Small intestine (tissue), 7 donors: ENCODE measurements at regions not wholly inside any gene's neighbourhood (a gene's known extent, or its start where the extent isn't known, plus 50 kb on each side); places are given as distances from the start of the nearest gene placed in this dataset.

Experiments used
- DNase-seq, 2 donors: peaks; one replicate each; pipeline versions ENCODE4 v3.0.0 to v3.0.0-alpha.2; 2013
- FAIRE-seq: peaks from 2 replicates; lab custom pipeline; 2012; peaks lifted over from hg19 to GRCh38; lab: Jason Lieb, UNC
- H3K27ac ChIP-seq, 3 donors: one replicate each; pipeline ENCODE4 v1.5.1; 2013; ENCODE audit warnings: low read length in 2 of 3, mild to moderate bottlenecking in 2 of 3, control low read depth in 1 of 3, inconsistent platforms in 1 of 3, low read depth in 1 of 3, moderate library complexity in 1 of 3
- H3K27me3 ChIP-seq, 3 donors: one replicate each; pipeline ENCODE4 v1.6.1; 2013; ENCODE audit warnings: low read length in 3 of 3, inconsistent platforms in 1 of 3; ENCODE audit not compliant: control insufficient read depth in 3 of 3, insufficient read depth in 3 of 3
- H3K36me3 ChIP-seq, 3 donors: one replicate each; pipeline ENCODE4 v1.6.1; 2013; ENCODE audit warnings: low read length in 3 of 3, inconsistent platforms in 1 of 3, low read depth in 1 of 3, mild to moderate bottlenecking in 1 of 3, moderate library complexity in 1 of 3; ENCODE audit not compliant: control insufficient read depth in 3 of 3, insufficient read depth in 2 of 3
- H3K4me1 ChIP-seq, 3 donors: one replicate each; pipeline ENCODE4 v1.6.1; 2013; ENCODE audit warnings: low read length in 2 of 3, inconsistent platforms in 1 of 3, low read depth in 1 of 3, mild to moderate bottlenecking in 1 of 3, moderate library complexity in 1 of 3; ENCODE audit not compliant: control insufficient read depth in 3 of 3, insufficient read depth in 2 of 3
- H3K4me3 ChIP-seq, 3 donors: one replicate each; pipeline ENCODE4 v1.5.1; 2013; ENCODE audit warnings: low read length in 3 of 3, control low read depth in 1 of 3, inconsistent platforms in 1 of 3, low read depth in 1 of 3, mild to moderate bottlenecking in 1 of 3, moderate library complexity in 1 of 3
- H3K9me3 ChIP-seq, 2 donors: one replicate each; pipeline ENCODE4 v1.6.1; 2013; ENCODE audit warnings: low read depth in 1 of 2, low read length in 1 of 2; ENCODE audit not compliant: control insufficient read depth in 2 of 2, insufficient read depth in 1 of 2
- WGBS, 3 donors: extraction: QIAGEN DNeasy Blood & Tissue Kit; methylation state at CpG; one replicate each; pipeline ENCODE4 v1.1.7; 2013; 5-methylcytosine and 5-hydroxymethylcytosine counted together
- donor health status: healthy with polysubstance abuse.
- donor health status: control.
- donor health status: control.
- donor health status: Bipolar disorder and iron deficiency.
- donor health status: healthy.

GRCh38 chr3:19798324-19798723, 135.7 kb downstream of the EFHB start:
- DNase-seq (no peak), FAIRE-seq (no peak)
- Histone ChIP-seq H3K9me3 (peaks cover 0 to 9% of the 10 kb centered on the region in 2 donors), H3K36me3 (no peaks in the 10 kb centered on the region), H3K27me3 (no peaks in the 10 kb centered on the region), H3K27ac (no peak overlapping the region), H3K4me1 (no peaks in the 10 kb centered on the region), H3K4me3 (no peak overlapping the region)
- 67 to 72% (median 70%) methylated on average over 2 of the region's 2 CpGs for WGBS, 3 donors

- Histone ChIP-seq H3K4me1 (no peaks in the 10 kb centered on the region), H3K9me3 (no peaks in the 10 kb centered on the region), H3K27ac (no peak overlapping the region), H3K4me3 (no peak overlapping the region), H3K27me3 (no peaks in the 10 kb centered on the region), H3K36me3 (no peaks in the 10 kb centered on the region)
- 83 to 92% (median 84%) methylated on average over 4 of the region's 4 CpGs for WGBS, 3 donors
- FAIRE-seq (no peak), DNase-seq (no peak)
Measured at GRCh38 chr3:19792388-19792787, 141.6 kb downstream of the EFHB start.

DNA sequence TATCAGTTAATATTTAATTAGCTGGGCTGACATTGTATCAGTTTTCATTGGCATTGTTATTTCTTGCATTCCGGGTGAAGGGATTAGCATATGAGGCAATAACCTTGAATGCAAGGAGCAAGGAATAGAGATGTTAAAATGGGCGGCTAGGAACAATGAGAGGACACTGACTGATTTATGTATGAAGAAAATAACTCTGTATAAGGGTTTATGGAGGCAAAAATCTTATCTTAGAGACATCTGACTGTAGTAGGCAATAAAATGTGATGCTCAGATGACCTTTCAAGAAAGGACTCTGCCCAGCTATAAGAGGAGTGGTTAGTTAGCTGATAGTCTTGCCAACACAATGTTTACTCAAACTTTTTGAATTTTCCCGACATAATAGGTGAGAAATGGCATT, 158.3 kb downstream of the EFHB start:
- no peak overlapping the region for H3K27ac ChIP-seq
- H3K36me3 ChIP-seq, result no peaks in the 10 kb centered on the region
- FAIRE-seq (no peak), DNase-seq (peak; percentile 23 to 53)
- H3K9me3 ChIP-seq, result no peaks in the 10 kb centered on the region
- 14 to 36% (median 30%) methylated on average over 3 of the region's 3 CpGs for WGBS, 3 donors
- H3K4me3 ChIP-seq, result no peak overlapping the region
- no peaks in the 10 kb centered on the region for H3K27me3 ChIP-seq
- peaks cover 0 to 7% (median 0%) of the 10 kb centered on the region in 3 donors for H3K4me1 ChIP-seq

GRCh38 chr3:19769694-19770093, 164.3 kb downstream of the EFHB start:
- Histone ChIP-seq H3K27ac (no peak overlapping the region), H3K4me1 (peaks cover 0 to 5% (median 0%) of the 10 kb centered on the region in 3 donors), H3K36me3 (no peaks in the 10 kb centered on the region), H3K4me3 (no peak overlapping the region), H3K27me3 (no peaks in the 10 kb centered on the region), H3K9me3 (no peaks in the 10 kb centered on the region)
- no peak for FAIRE-seq
- WGBS, 3 donors, result 64 to 82% (median 69%) methylated on average over 4 of the region's 4 CpGs
- DNase-seq, result no peak

GRCh38 chr3:19765954-19766353, 168.1 kb downstream of the EFHB start:
- DNase-seq, result peak in 1 of 2 donors; percentile 11
- H3K4me1 ChIP-seq, result peaks cover 0 to 5% (median 0%) of the 10 kb centered on the region in 3 donors
- peak overlapping the region in 1 of 3 donors; percentile 17 for H3K27ac ChIP-seq
- WGBS, 3 donors, result 58 to 72% (median 61%) methylated on average over 3 of the region's 3 CpGs
- H3K27me3 ChIP-seq, result no peaks in the 10 kb centered on the region
- no peaks in the 10 kb centered on the region for H3K36me3 ChIP-seq
- no peak for FAIRE-seq
- H3K9me3 ChIP-seq, result no peaks in the 10 kb centered on the region
- H3K4me3 ChIP-seq, result no peak overlapping the region

- Histone ChIP-seq H3K9me3 (no peaks in the 10 kb centered on the region), H3K4me1 (no peaks in the 10 kb centered on the region), H3K27ac (no peak overlapping the region), H3K27me3 (no peaks in the 10 kb centered on the region), H3K4me3 (no peak overlapping the region), H3K36me3 (no peaks in the 10 kb centered on the region)
- FAIRE-seq (no peak), DNase-seq (no peak)
Measured at GRCh38 chr3:19757773-19758172, 176.2 kb downstream of the EFHB start.

DNA sequence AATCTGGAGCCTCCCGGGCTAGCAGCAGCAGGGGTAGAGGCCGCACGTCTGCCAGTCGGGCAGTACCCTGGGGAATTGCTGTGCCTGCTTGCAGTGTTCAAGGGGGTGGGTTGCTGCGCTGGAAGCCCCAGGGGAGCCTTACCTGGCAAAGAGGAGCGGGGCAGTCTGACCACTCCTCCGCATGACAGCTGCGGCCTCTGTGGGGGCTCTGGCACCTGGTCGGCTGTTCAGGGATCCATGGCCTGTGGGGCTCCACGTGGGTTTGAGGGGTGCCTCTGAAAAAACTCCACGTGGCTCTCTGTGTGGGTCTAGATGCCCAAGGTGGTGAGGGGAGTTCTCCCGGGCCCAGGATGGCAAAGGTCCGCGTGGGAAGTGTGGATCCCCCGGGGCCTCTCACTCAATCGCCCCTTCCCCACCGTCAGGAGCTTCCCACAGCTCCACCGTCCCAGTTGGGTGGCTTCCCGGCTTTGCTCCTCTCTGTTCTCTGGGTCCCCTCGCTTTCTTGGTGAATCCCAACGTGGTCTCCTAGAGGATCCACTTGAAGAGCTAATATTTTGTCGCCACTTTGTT, 184.5 kb downstream of the EFHB start:
- FAIRE-seq, result no peak
- Histone ChIP-seq H3K27ac (no peak overlapping the region), H3K27me3 (no peaks in the 10 kb centered on the region), H3K4me3 (no peak overlapping the region), H3K36me3 (no peaks in the 10 kb centered on the region), H3K4me1 (no peaks in the 10 kb centered on the region), H3K9me3 (peaks cover 0 to 12% of the 10 kb centered on the region in 2 donors)
- WGBS, 3 donors, result 88 to 90% (median 88%) methylated on average over 21 to 22 of the region's 22 CpGs
- DNase-seq, result no peak

GRCh38 chr3:19748782-19749447, 185.1 kb downstream of the EFHB start:
- no peak for FAIRE-seq

More at GRCh38 chr3:19748782-19749447, 185.1 kb downstream of the EFHB start:
- H3K27me3 ChIP-seq, result no peaks in the 10 kb centered on the region
- whole genome bisulfite sequencing, 3 donors, result 89 to 96% (median 92%) methylated on average over 17 of the region's 17 CpGs
- H3K4me1 ChIP-seq, result no peaks in the 10 kb centered on the region
- DNase-seq, result no peak
- H3K9me3 ChIP-seq, result peaks cover 0 to 12% of the 10 kb centered on the region in 2 donors
- no peaks in the 10 kb centered on the region for H3K36me3 ChIP-seq
- H3K4me3 ChIP-seq, result no peak overlapping the region
- no peak overlapping the region for H3K27ac ChIP-seq
